ENCODE measurements at regions not wholly inside any gene's neighbourhood (a gene's known extent, or its start where the extent isn't known, plus 50 kb on each side); places are given as distances from the start of the nearest gene placed in this dataset.

GRCh38 chr10:128541926-128542475, 415.8 kb upstream of the MKI67 start:
- TF ChIP-seq CTCF (IDR thresholded peaks at IDR 0.05; ENCODE audit: low read depth, low read length): no peak
- no peak overlapping the region for H3K4me3 ChIP-seq (ENCODE audit: low read depth, low read length)
- POLR2A ChIA-PET: no interaction called here
- DNase-seq (ENCODE audit: low read depth, low spot score): no peak
- H3K27ac ChIP-seq (ENCODE audit: low read depth, low read length): no peak overlapping the region
- CTCF ChIA-PET: interaction anchor here (0.6 kb wide), 1 partner anchor 332 kb away, joined by 3 read pairs; no protein-coding TSS in a partner anchor
- peaks cover 63% of the 10 kb centered on the region for H3K9me3 ChIP-seq (ENCODE audit: control insufficient read depth, insufficient read depth, low read length)
- no peaks in the 10 kb centered on the region for H3K27me3 ChIP-seq (ENCODE audit: control insufficient read depth, insufficient read depth, low read length)

- no peak overlapping the region for H3K27ac ChIP-seq (ENCODE audit: low read depth, low read length)
- POLR2A ChIA-PET: no interaction called here
- TF ChIP-seq CTCF (IDR thresholded peaks at IDR 0.05; ENCODE audit: low read depth, low read length): no peak
- H3K27me3 ChIP-seq (ENCODE audit: control insufficient read depth, insufficient read depth, low read length): no peaks in the 10 kb centered on the region
- no peak overlapping the region for H3K4me3 ChIP-seq (ENCODE audit: low read depth, low read length)
- CTCF ChIA-PET: no interaction called here
- H3K9me3 ChIP-seq (ENCODE audit: control insufficient read depth, insufficient read depth, low read length): peaks cover 69% of the 10 kb centered on the region
- no peak for DNase-seq (ENCODE audit: low read depth, low spot score)
Measured at GRCh38 chr10:128542659-128543058, 416.4 kb upstream of the MKI67 start.

GRCh38 chr10:128543151-128543550, 416.9 kb upstream of the MKI67 start:
- Histone ChIP-seq H3K4me3 (ENCODE audit: low read depth, low read length) (no peak overlapping the region), H3K27me3 (ENCODE audit: control insufficient read depth, insufficient read depth, low read length) (no peaks in the 10 kb centered on the region), H3K27ac (ENCODE audit: low read depth, low read length) (no peak overlapping the region), H3K9me3 (ENCODE audit: control insufficient read depth, insufficient read depth, low read length) (peaks cover 68% of the 10 kb centered on the region)
- no peak for TF ChIP-seq CTCF (IDR thresholded peaks at IDR 0.05; ENCODE audit: low read depth, low read length)
- CTCF ChIA-PET: no interaction called here
- no peak for DNase-seq (ENCODE audit: low read depth, low spot score)
- POLR2A ChIA-PET: no interaction called here

GRCh38 chr10:128545216-128545615, 419.0 kb upstream of the MKI67 start:
- ChIA-PET POLR2A (no interaction called here), CTCF (no interaction called here)
- TF ChIP-seq CTCF (IDR thresholded peaks at IDR 0.05; ENCODE audit: low read depth, low read length): no peak
- H3K27me3 ChIP-seq (ENCODE audit: control insufficient read depth, insufficient read depth, low read length): no peaks in the 10 kb centered on the region
- no peak overlapping the region for H3K4me3 ChIP-seq (ENCODE audit: low read depth, low read length)
- peaks cover 74% of the 10 kb centered on the region for H3K9me3 ChIP-seq (ENCODE audit: control insufficient read depth, insufficient read depth, low read length)
- H3K27ac ChIP-seq (ENCODE audit: low read depth, low read length): no peak overlapping the region
- no peak for DNase-seq (ENCODE audit: low read depth, low spot score)

GRCh38 chr10:128546651-128547165, 420.5 kb upstream of the MKI67 start:
- TF ChIP-seq CTCF (IDR thresholded peaks at IDR 0.05; ENCODE audit: low read depth, low read length): no peak
- Histone ChIP-seq H3K27me3 (ENCODE audit: control insufficient read depth, insufficient read depth, low read length) (no peaks in the 10 kb centered on the region), H3K4me3 (ENCODE audit: low read depth, low read length) (no peak overlapping the region), H3K9me3 (ENCODE audit: control insufficient read depth, insufficient read depth, low read length) (peaks cover 72% of the 10 kb centered on the region), H3K27ac (ENCODE audit: low read depth, low read length) (no peak overlapping the region)
- no peak for DNase-seq (ENCODE audit: low read depth, low spot score)
- CTCF ChIA-PET: no interaction called here
- POLR2A ChIA-PET: no interaction called here
